Bronchial epithelial cell (primary cell): ENCODE measurements at regions not wholly inside any gene's neighbourhood (a gene's known extent, or its start where the extent isn't known, plus 50 kb on each side); places are given as distances from the start of the nearest gene placed in this dataset.
"Not testable (repeated sequence)": the region's sequence is repeated elsewhere in the genome, so short reads cannot be mapped to it uniquely, and the experiment has no call there.

ENCODE experiments used
- DNase-seq: peaks from one replicate; pipeline ENCODE4 v3.0.0-alpha.2; 2010; ENCODE audit warnings: low read depth
- FAIRE-seq: peaks from 2 replicates; lab custom pipeline; 2011; peaks lifted over from hg19 to GRCh38; lab: Jason Lieb, UNC
- H3K27me3 ChIP-seq: 2 replicates; pipeline ENCODE4 v1.5.1; 2011; ENCODE audit warnings: low read length; ENCODE audit not compliant: control insufficient read depth, insufficient read depth
- H3K36me3 ChIP-seq: 2 replicates; pipeline ENCODE4 v1.5.1; 2011; ENCODE audit warnings: low read length; ENCODE audit not compliant: control insufficient read depth, insufficient read depth
- H3K4me3 ChIP-seq: 2 replicates; pipeline ENCODE4 v1.5.1; 2011; ENCODE audit warnings: mild to moderate bottlenecking, low read depth, low read length, control low read depth
- CTCF ChIP-seq: IDR thresholded peaks from 2 replicates; pipeline ENCODE4 v1.5.1; 2011; ENCODE audit warnings: mild to moderate bottlenecking, moderate library complexity, low read length, control low read depth, inconsistent platforms; ENCODE audit not compliant: insufficient read depth, severe bottlenecking

- H3K27me3 ChIP-seq, result no peaks in the 10 kb centered on the region
- DNase-seq, result no peak
- FAIRE-seq, result no peak
- no peaks in the 10 kb centered on the region for H3K36me3 ChIP-seq
- no peak overlapping the region for H3K4me3 ChIP-seq
- TF ChIP-seq CTCF, result no peak
Measured at GRCh38 chr1:198948895-198949659, 310.2 kb downstream of the PTPRC start.

GRCh38 chr1:198950036-198950435 is 311.2 kb downstream of the PTPRC start:
- no peak for DNase-seq
- H3K27me3 ChIP-seq, result no peaks in the 10 kb centered on the region
- no peak for FAIRE-seq
- H3K36me3 ChIP-seq, result no peaks in the 10 kb centered on the region
- TF ChIP-seq CTCF, result no peak
- H3K4me3 ChIP-seq, result no peak overlapping the region

- Histone ChIP-seq H3K36me3 (no peaks in the 10 kb centered on the region), H3K27me3 (no peaks in the 10 kb centered on the region), H3K4me3 (no peak overlapping the region)
- TF ChIP-seq CTCF, result no peak
- no peak for DNase-seq
- FAIRE-seq, result no peak
Measured at GRCh38 chr1:198955085-198955484, 316.2 kb downstream of the PTPRC start.

- no peak for DNase-seq
- Histone ChIP-seq H3K36me3 (no peaks in the 10 kb centered on the region), H3K27me3 (no peaks in the 10 kb centered on the region), H3K4me3 (no peak overlapping the region)
- no peak for TF ChIP-seq CTCF
- no peak for FAIRE-seq
Measured at GRCh38 chr1:198957044-198957443, 318.2 kb downstream of the PTPRC start.

GRCh38 chr1:198959032-198959431 is 320.2 kb downstream of the PTPRC start:
- no peak overlapping the region for H3K4me3 ChIP-seq
- H3K27me3 ChIP-seq, result no peaks in the 10 kb centered on the region
- FAIRE-seq (no peak), DNase-seq (no peak)
- no peak for TF ChIP-seq CTCF
- no peaks in the 10 kb centered on the region for H3K36me3 ChIP-seq

GRCh38 chr1:198959676-198960075 is 320.8 kb downstream of the PTPRC start:
- no peak for TF ChIP-seq CTCF
- no peak for DNase-seq
- no peak overlapping the region for H3K4me3 ChIP-seq
- no peaks in the 10 kb centered on the region for H3K36me3 ChIP-seq
- no peak for FAIRE-seq
- H3K27me3 ChIP-seq, result no peaks in the 10 kb centered on the region

GRCh38 chr1:198963796-198964195 is 325.0 kb downstream of the PTPRC start:
- H3K27me3 ChIP-seq, H3K4me3 ChIP-seq, FAIRE-seq, DNase-seq, H3K36me3 ChIP-seq: not testable (repeated sequence)
